GM12801 (cell line): ENCODE measurements at regions not wholly inside any gene's neighbourhood (a gene's known extent, or its start where the extent isn't known, plus 50 kb on each side); places are given as distances from the start of the nearest gene placed in this dataset.

Experiments
- TF ChIP-seq, protein P1 (sequence below): IDR thresholded peaks from one replicate; pipeline ENCODE4 v1.5.1; 2011; ENCODE audit warnings: control low read depth; ENCODE audit not compliant: insufficient read length; ENCODE audit errors: extremely low read depth

DNA sequence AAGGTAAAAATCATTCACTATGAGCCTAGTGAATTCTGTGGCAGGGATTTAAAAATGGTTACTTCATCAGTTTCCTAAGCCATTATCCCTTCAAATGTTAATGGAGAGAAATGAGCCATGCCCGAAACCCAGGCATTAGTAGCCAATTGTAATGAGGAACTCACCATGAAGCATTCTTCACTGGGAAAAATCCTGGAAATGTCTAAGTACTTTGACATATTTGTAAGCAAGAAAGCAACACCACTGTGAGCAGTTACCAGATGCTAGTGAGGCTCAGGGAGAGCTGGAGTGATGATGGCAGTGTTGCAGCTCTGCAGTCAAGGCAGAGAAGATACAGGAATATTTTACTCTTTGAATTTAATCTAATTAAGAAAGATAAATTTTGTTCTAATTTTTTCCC is 220.0 kb upstream of the MBL2 start:
- TF ChIP-seq, protein P1, sequence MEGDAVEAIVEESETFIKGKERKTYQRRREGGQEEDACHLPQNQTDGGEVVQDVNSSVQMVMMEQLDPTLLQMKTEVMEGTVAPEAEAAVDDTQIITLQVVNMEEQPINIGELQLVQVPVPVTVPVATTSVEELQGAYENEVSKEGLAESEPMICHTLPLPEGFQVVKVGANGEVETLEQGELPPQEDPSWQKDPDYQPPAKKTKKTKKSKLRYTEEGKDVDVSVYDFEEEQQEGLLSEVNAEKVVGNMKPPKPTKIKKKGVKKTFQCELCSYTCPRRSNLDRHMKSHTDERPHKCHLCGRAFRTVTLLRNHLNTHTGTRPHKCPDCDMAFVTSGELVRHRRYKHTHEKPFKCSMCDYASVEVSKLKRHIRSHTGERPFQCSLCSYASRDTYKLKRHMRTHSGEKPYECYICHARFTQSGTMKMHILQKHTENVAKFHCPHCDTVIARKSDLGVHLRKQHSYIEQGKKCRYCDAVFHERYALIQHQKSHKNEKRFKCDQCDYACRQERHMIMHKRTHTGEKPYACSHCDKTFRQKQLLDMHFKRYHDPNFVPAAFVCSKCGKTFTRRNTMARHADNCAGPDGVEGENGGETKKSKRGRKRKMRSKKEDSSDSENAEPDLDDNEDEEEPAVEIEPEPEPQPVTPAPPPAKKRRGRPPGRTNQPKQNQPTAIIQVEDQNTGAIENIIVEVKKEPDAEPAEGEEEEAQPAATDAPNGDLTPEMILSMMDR: no peak

DNA sequence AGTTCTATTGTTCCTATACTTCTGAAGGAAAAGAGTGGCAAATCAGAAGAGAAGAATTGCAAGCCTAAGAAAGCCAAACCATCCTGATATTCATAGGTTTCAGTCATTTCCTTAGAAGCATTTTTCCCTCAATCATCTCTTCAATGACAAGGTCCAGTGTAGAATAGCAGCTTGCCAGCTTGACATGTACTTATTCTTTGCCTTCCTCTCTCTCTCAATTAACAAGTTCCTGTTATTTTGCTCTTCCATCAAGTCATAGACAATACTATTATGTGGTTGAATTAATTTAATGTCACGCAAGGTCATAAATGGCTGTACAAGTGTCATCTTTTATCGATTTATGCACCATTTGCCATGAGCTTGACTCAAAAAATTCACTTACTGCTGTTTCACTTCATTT is 216.3 kb upstream of the MBL2 start:
- TF ChIP-seq, protein P1: no peak

DNA sequence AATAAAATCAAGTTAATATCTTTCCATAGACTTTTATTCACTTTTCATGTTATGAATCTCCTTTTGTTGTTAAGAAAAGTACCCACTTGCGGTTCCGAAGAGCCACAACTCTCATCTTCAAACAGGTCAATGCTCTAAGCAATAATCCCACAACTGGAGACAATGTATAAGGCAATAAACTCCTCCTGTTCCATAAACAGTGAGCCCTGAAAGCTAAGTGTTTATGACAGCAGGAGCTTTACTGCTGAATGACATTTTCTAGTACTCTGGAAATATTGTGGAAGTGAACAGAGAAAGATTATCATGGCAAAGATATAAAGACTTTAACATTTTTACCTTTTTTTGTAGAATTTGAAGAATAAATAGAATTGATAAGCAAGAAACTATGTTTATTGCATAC is 213.5 kb upstream of the MBL2 start:
- TF ChIP-seq, protein P1: no peak

DNA sequence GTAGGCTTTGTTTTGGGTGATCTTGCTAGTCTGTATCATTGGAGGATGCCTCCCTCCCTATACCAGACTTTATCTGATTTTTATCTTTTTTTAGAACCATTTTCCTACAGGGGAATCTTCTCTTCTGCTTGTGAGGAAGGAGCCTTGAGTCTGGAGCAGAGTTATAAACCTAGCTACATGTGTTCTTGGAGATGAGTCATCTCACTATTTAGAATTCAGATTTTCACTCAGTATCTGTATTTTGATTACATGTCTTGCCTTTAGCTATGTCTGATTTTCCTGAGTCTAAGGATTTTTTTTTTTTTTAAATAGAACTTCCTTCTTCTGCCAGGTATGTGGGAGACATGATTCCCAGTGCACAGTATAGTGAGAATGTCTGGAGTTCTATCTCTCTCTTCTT is 211.6 kb upstream of the MBL2 start:
- TF ChIP-seq, protein P1: no peak

DNA sequence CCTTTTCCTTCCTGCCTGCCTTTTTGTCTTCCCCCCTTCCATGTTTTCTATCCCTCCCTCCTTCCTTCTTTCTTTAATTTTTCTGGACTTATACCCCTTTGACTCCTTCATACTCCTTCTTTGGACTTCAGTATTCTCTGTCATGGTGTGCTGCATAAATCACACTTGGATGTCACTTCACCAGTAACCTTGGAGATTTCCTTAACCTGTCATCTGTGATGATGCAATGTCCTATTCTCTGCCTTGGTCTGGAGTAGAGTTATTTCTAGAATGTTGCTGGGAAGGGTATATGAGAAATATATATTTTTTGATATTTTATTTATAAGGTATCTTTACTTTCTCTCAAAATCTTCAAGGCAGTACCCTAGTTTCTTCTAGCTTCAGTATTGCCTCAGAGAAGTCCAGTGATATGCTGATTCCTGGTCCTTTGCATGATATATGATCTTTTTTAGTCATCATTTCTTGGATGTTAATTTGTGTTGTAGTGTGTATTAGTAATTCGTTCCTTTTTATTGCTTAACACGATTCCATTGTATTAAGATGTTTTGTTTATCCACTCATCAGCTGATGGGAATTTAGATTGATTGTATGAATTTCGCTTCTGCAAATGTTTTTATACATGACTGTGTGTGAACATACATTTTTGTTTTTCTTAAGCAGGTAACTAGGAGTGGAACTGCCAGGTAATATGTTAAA is 206.9 kb upstream of the MBL2 start:
- TF ChIP-seq, protein P1: no peak

DNA sequence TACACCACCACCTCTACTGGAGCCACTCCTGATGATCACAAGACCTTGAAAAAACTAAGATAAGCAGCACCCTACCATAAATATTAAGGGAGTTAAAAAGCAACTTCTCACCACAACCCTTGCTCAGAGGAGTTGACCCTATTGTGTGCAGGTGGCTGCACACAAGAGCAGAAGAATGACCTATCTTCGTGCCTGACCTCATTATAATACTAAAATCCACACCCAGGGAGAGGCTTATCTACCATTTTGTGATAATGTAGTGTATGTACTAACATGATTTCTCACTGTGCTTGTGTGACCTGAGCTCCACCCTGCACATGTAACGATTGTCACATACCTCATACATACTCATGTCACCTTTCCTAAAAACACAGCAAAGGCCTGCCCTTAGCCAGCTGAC is 205.0 kb upstream of the MBL2 start:
- TF ChIP-seq, protein P1: no peak

DNA sequence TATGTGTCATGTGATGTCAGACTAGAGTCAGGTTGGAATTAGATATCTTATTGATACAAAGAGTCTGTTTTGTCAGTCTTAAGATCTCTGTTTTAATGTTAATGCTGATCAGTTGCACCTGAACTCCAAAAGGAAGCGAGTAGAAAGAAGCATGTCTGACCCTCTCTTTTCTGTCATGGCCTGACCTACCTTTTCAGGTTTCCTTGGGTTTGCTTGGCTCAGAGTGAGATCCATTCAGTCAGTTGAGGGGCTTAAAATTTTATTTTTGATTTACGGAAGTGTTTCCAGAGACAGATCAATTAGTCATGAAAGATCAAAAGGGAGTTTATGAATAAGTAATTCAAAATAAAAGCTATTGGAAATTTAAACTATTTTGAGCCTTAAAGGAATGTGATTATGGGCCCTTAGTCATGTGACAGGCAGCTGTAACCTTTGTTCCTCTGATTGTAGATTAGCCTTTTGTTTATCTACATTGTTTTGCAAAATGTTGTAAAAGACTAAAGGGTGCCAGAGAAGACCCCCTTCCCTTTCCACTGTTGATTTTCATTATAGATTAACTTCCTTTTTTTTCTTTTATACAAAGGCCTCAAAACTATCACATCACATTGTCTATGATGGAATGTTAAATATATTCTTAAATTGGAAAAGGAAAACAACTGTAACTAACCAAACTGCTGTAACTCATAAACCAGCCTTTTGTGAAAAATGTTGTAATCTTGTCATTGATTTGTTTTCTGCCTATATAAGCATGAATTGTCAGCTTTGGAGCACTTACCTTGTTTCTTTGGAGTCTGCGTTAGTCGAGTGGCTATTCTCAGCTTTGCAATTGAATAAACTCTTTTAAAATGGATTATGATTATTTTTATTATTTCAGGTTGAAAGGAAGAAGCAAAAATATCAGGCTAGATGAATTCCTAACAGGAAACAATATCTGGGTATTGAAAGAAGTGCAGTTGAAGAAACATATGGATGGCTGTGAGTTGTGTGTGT is 195.5 kb upstream of the MBL2 start:
- TF ChIP-seq, protein P1: no peak
